GM21367 (cell line): ENCODE measurements at regions not wholly inside any gene's neighbourhood (a gene's known extent, or its start where the extent isn't known, plus 50 kb on each side); places are given as distances from the start of the nearest gene placed in this dataset.

Source experiments
- ATAC-seq: cut with Tn5 transposase; IDR thresholded peaks from one replicate; pipeline ENCODE4 v1.9.1; 2021; ENCODE audit not compliant: unreplicated experiment

DNA sequence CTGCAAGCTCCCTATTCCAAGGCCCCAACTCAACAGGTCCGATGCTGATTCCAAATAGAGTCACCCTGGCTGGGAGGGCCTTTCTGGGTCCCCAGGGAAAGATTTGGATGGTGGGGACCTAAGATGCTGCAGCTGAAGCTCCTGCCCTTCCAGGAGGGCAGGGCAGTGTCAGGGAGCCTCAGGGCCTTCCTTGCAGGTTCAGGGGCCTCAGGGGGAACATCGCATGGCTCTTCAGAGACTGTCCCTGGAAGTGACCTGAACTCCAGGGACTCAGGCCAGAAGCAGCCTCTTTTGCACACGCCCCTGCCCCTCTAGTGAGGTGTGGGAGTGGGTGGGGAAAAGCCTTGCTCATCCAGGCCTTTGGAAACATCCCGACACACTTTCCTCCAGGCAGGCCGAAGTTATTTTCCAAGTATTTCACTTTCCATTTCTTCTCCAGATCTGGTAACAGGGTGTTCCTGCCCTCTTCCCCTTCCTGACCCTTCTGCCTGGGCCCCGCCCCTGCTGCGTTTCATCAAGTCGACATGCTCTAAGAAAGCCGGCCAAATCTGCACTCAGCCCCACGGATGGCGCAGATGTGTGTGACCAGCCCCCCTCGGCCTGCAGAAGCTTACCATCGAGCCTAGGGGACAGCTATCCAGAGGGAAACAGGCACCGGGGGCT lies 159.5 kb downstream of the FGF18 start:
- no peak for ATAC-seq

GRCh38 chr5:171579976-171580411 lies 160.5 kb downstream of the FGF18 start:
- ATAC-seq: no peak

GRCh38 chr5:171580502-171581265 lies 161.2 kb downstream of the FGF18 start:
- no peak for ATAC-seq

DNA sequence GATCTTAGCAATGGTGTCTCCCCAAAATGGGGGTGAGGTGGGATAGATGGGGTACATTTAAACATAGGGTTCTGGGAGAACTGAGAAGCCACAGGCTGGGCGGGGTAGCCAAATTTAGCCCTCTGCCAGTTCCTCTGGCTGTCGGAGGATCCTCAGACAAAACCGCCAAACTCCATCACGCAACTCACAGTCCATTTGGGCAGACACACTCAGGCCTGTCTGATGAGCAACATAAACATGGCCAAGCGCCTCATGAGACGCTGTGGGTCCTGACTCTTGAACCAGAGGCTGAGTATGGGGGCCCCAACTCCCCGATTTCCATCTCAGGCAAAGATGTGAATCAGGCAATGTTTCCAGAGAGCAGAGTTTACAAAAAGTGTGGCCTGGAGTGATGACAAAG lies 162.3 kb downstream of the FGF18 start:
- ATAC-seq: no peak

DNA sequence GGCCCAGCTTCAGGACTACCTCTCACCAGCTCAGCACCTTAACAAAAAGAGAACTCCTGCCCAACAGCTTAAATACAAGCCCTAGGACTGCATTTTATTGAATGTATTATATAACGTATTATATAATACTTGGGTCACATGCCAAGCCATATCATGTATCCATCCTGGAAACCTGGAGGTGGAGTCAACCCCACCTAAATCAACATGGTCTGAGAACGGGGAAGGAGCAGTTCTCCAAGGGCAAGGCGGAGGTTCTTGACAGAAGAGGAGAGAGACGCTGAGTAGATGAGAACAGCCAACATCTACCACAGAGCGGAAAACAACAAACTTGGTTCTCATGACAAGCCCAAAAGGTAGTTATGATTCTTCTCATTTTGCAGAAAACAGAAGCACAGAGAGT lies 163.4 kb downstream of the FGF18 start:
- ATAC-seq: no peak

GRCh38 chr5:171585981-171586380 lies 166.5 kb downstream of the FGF18 start:
- no peak for ATAC-seq

DNA sequence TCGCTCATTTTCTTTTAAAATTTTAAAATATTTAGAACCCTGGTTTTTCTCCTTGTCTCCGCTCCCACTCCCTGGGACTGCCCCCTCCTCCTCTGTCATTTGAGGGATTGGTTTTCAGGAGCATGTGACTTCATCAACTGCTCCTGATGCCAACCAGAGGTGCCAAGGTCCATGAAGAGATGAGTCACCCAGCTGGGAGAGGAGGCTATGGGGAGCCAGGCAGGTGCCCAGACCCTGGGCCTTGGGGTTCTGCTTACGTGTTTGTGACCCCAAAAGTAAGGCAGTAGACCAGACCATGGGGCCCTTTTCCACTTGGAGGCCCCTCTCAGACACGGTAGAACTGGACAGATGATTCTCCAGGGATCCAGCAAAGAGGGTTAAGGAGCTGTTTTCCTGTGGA lies 167.0 kb downstream of the FGF18 start:
- ATAC-seq: no peak

DNA sequence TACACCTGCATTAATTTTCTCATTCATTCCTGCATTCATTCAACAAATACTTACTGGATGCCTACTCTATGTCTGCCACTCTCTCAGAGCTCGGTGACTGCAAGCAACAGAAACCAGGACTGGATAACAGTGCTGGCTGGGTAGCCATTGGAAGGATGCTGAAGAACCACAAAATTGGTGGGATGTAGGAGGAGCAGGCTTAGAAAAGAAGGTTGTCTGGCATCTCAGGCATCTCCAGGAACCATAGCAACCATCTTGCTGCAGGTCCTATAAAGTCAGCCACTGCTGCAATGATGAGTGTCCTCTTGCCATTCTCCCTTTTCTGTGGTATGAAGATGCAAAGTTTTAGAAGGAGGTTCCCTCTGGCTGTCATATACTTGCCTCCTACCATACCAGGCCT lies 168.6 kb downstream of the FGF18 start:
- no peak for ATAC-seq

DNA sequence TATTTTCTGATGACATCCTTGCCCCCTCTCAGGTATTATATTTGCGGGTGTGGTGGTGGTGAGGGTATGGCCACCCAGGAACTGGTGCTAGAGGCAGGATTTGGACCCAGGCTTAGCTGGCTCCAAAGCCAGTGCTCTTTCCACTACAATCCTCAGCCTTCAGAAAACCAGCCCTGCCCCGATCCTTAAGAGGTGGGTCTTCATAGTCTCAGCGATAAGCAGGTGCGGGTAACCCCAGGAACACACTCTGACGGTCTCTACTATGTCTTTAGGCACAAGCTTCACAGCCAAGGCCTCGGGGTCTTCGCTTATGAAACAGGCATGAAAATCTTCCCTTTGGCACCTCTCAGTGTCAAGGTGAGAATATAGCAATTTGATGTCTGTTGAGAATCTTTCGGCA lies 169.3 kb downstream of the FGF18 start:
- no peak for ATAC-seq

DNA sequence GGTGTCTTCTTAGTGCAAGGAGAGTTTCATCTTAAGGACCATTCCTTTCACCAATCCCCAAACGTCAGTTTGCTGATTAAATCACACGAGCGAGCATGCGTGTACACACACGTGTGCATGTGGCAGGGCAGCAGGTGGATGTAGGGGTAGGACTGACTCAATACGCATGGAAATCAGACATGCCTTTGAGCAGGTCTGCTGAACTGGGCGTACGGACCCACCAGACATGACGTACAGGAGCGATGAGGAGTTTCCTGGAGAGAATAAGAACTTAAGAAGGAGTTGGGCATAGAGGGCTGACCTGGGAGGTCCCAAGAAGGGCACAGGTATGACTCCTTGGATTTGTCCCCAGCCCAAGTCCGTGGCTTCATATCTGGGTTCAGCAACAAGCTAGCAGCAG lies 170.0 kb downstream of the FGF18 start:
- no peak for ATAC-seq

- ATAC-seq: no peak
Measured at GRCh38 chr5:171592076-171592475, 172.6 kb downstream of the FGF18 start.

DNA sequence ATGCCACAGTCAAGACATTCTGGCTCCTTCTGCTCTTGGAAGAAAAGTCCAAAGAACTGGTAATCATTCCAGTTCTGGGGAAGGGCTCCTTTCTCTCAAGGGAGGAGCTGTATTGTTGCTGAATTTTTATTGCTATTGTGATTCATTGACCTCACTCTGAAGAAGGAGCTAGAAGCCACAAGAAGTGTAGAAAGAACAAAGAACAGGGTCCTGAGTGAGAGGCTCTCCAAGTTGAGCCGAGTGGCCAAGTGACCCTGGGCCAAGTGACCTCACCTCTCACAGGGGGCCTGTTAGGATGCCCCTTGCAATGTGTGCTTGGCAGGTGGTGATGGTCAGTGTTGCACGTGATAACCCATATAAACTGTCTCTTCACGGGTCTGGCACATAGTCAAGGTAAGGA lies 173.3 kb downstream of the FGF18 start:
- no peak for ATAC-seq

GRCh38 chr5:171593401-171593800 lies 174.0 kb downstream of the FGF18 start:
- no peak for ATAC-seq

DNA sequence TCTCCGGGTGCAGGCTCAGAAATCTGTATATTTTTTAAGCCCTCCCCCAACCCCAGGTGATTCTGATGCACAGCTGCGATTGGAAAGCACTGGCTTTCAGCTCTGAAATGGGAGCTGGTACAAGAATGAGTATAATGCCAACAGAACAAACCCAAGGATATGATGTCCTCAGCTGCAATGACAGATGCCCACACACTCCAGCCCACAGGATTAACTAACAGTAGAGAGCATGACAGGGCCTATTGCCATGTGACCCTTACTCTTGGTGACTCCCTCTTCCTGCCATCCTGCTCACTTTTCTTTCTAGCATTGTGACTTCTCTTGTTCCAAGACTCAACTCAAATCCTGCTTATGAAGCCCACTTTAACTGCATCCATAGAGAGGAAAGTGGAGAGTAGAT lies 174.5 kb downstream of the FGF18 start:
- no peak for ATAC-seq

DNA sequence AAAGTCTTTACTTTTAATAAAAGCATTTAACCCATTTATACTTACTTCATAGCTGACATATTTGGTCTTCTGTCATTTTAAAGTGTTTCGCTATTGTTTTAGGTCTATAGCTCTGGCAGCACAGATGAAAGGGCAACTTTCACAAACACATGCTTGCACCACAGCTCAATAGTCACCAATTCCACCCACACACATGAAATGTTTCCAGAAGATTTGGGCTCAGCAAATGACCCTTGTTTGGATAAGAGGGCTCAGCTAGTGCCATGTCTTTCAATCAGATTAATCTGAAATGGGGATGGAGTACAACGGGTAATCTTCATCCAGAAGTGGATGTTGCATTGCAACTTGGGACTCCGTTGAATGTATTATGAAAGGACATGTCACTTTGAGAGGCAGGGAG lies 176.0 kb downstream of the FGF18 start:
- no peak for ATAC-seq

DNA sequence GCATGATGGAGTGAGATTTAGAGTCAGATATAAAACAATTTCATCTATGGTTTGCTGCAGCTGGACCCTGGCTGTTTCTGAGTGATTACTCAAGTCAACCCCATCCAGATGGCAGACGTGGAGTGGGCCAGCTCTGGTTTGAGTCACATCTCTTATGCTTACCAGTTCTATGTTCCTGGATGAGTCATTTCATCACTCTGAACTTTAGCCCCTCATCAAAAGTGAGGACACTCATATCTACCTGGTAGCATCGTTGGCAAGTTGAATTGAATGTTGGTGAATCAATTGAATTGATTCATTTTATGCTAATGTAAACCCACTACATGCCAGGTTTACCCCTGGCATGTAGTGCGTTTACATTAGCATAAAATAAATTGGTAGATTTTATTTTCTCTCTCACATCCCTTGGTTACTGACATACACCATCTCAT lies 176.4 kb downstream of the FGF18 start:
- no peak for ATAC-seq

- no peak for ATAC-seq
Measured at GRCh38 chr5:171596391-171596878, 177.0 kb downstream of the FGF18 start.

- no peak for ATAC-seq
Measured at GRCh38 chr5:171597946-171598640, 178.6 kb downstream of the FGF18 start.

GRCh38 chr5:171598641-171599152 lies 179.2 kb downstream of the FGF18 start:
- no peak for ATAC-seq

DNA sequence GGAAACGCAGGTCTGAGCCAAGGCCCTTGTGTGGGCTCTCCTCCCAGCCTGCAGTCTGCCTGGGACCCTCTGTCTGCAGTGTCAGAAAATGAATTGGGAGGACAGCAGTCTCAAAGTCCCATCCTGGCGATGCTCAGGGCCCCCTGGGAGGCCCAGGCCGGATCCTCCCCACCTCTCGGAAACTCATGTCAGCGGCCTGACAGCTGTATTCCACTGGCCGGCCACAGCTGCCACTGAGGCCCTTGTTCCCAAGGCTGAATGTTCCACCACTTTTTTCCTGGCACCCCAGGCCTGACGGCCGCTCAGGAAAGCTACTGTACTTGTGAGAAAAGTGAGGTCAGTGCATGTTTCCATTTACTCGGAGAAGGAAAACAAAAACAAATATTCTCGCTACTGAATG lies 180.0 kb downstream of the FGF18 start:
- ATAC-seq: no peak

GRCh38 chr5:171599957-171600612 lies 180.6 kb downstream of the FGF18 start:
- no peak for ATAC-seq
